Activated CD4-positive, alpha-beta T cell treated with anti-CD3 and anti-CD28 coated beads for 36 hours (primary cell): ENCODE measurements at regions not wholly inside any gene's neighbourhood (a gene's known extent, or its start where the extent isn't known, plus 50 kb on each side); places are given as distances from the start of the nearest gene placed in this dataset.

Source experiments
- ATAC-seq: fragments of 200-7000 bp; cut with Tn5 transposase; one replicate; pipeline ENCODE4 v1.10.0; 2021; ENCODE audit warnings: mild to moderate bottlenecking, moderate library complexity
- CTCF ChIA-PET: fragments of 350-600 bp; sonication (Branson Sonifier 250); formaldehyde crosslinking; loops from one replicate; lab custom pipeline; 2021; ENCODE audit warnings: antibody characterized with exemption; lab: Charles Lee
- POLR2A ChIA-PET: fragments of 350-600 bp; sonication (Branson Sonifier 250); formaldehyde crosslinking; loops from one replicate; lab custom pipeline; 2021; ENCODE audit warnings: antibody characterized with exemption, inconsistent platforms; lab: Charles Lee
- DNase-seq: peaks from one replicate; pipeline ENCODE4 v3.0.0-alpha.2; 2020
- H3K27ac Mint-ChIP-seq: one replicate; pipeline ENCODE4 v1.8.0; 2021; ENCODE audit warnings: mixed read lengths
- H3K27me3 Mint-ChIP-seq: one replicate; pipeline ENCODE4 v1.8.0; 2021; ENCODE audit warnings: mixed read lengths
- H3K36me3 Mint-ChIP-seq: one replicate; pipeline ENCODE4 v1.8.0; 2021; ENCODE audit warnings: low read depth, mixed read lengths
- H3K4me1 Mint-ChIP-seq: one replicate; pipeline ENCODE4 v1.8.0; 2021; ENCODE audit warnings: mixed read lengths
- H3K4me3 Mint-ChIP-seq: one replicate; pipeline ENCODE4 v1.8.0; 2021; ENCODE audit warnings: mild to moderate bottlenecking, moderate library complexity, mixed read lengths
- H3K9me3 Mint-ChIP-seq: one replicate; pipeline ENCODE4 v1.8.0; 2021; ENCODE audit warnings: low read depth, mixed read lengths
- intact Hi-C, 2 experiments: fragments of 100-400 bp; cut with DNase I in 1 of 2; cut with micrococcal nuclease in 1 of 2; formaldehyde crosslinking; loops; one replicate each; pipeline versions ENCODE4 v1.14.2 to v1.15.1; 2022 to 2024; cut with DNase I, micrococcal nuclease

- DNase-seq (no peak), ATAC-seq (no peak)
- CTCF ChIA-PET: interaction anchor here (0.7 kb wide), 1 partner anchor 908 kb away, joined by 3 read pairs; no protein-coding TSS in a partner anchor
- no peak overlapping the region for H3K4me3 Mint-ChIP-seq
- peaks cover 2% of the 10 kb centered on the region for H3K9me3 Mint-ChIP-seq
- POLR2A ChIA-PET: no interaction called here
- H3K27me3 Mint-ChIP-seq: no peaks in the 10 kb centered on the region
- no peaks in the 10 kb centered on the region for H3K4me1 Mint-ChIP-seq
- intact Hi-C loops: no loop called here
- no peak overlapping the region for H3K27ac Mint-ChIP-seq
- no peaks in the 10 kb centered on the region for H3K36me3 Mint-ChIP-seq
Observed at GRCh38 chr16:65895906-65896305, 470.6 kb upstream of the CDH5 start.

GRCh38 chr16:65895486-65895885 lies 471.0 kb upstream of the CDH5 start:
- intact Hi-C loops: no loop called here
- Mint-ChIP-seq H3K4me3 (no peak overlapping the region), H3K36me3 (no peaks in the 10 kb centered on the region), H3K27ac (no peak overlapping the region), H3K27me3 (no peaks in the 10 kb centered on the region), H3K9me3 (peaks cover 2% of the 10 kb centered on the region), H3K4me1 (no peaks in the 10 kb centered on the region)
- ChIA-PET POLR2A (no interaction called here), CTCF (interaction anchor here (0.7 kb wide), 1 partner anchor 907 kb away, joined by 3 read pairs; no protein-coding TSS in a partner anchor)
- ATAC-seq (no peak), DNase-seq (no peak)

DNA sequence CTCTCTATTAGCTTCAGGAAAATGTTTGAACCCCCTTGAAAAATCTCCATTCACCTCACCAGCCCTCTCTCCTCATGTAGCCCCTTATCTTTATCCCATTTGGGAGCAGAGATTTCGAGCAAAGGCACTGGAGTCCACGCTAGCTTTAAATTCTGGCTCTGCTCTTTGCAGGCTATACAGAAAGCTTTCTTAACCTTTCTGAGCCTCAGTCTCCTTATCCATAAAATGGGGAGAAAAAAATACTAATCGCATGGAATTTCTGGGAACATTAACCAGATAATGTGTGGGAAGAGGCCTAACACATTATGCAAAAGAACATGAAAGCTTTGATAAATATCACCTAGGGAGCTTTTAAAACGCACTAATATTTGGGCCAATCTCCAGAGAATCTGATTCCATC lies 476.3 kb upstream of the CDH5 start:
- DNase-seq (no peak), ATAC-seq (no peak)
- H3K27ac Mint-ChIP-seq: no peak overlapping the region
- intact Hi-C loops: no loop called here
- no peaks in the 10 kb centered on the region for H3K4me1 Mint-ChIP-seq
- H3K9me3 Mint-ChIP-seq: peaks cover 2% of the 10 kb centered on the region
- ChIA-PET CTCF (no interaction called here), POLR2A (no interaction called here)
- peaks cover 2% of the 10 kb centered on the region for H3K27me3 Mint-ChIP-seq
- H3K36me3 Mint-ChIP-seq: no peaks in the 10 kb centered on the region
- no peak overlapping the region for H3K4me3 Mint-ChIP-seq

- ATAC-seq (no peak), DNase-seq (no peak)
- no peak overlapping the region for H3K4me3 Mint-ChIP-seq
- no peak overlapping the region for H3K27ac Mint-ChIP-seq
- H3K9me3 Mint-ChIP-seq: peaks cover 2% of the 10 kb centered on the region
- peaks cover 2% of the 10 kb centered on the region for H3K27me3 Mint-ChIP-seq
- intact Hi-C loops: no loop called here
- POLR2A ChIA-PET: no interaction called here
- no peaks in the 10 kb centered on the region for H3K4me1 Mint-ChIP-seq
- CTCF ChIA-PET: no interaction called here
- no peaks in the 10 kb centered on the region for H3K36me3 Mint-ChIP-seq
Observed at GRCh38 chr16:65889533-65889966, 476.9 kb upstream of the CDH5 start.

DNA sequence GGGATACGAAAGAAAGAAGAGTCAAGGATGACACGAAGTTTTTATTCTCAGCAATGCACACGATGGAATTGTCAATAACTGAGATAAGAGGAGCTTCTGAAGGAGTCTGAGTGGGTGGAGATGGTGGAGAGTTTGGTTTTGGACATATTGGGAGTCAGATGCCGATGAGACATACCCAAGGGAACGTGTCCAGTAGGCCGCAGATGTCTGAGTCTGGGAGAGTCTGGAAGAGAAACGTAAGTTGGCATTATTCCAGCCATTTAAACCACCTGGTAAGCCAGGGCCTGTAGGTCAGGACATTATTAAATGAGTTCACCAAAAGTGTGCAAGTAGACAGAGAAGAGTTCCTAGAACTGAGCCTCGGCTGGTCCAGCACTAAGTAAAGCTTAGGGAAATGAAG lies 478.3 kb upstream of the CDH5 start:
- Mint-ChIP-seq H3K36me3 (no peaks in the 10 kb centered on the region), H3K27me3 (peaks cover 2% of the 10 kb centered on the region), H3K4me1 (no peaks in the 10 kb centered on the region), H3K4me3 (no peak overlapping the region), H3K27ac (no peak overlapping the region), H3K9me3 (peaks cover 2% of the 10 kb centered on the region)
- ATAC-seq: no peak
- ChIA-PET CTCF (interaction anchor here (0.7 kb wide), 1 partner anchor 376 kb away, joined by 3 read pairs; no protein-coding TSS in a partner anchor), POLR2A (no interaction called here)
- DNase-seq: no peak
- intact Hi-C loops: no loop called here

DNA sequence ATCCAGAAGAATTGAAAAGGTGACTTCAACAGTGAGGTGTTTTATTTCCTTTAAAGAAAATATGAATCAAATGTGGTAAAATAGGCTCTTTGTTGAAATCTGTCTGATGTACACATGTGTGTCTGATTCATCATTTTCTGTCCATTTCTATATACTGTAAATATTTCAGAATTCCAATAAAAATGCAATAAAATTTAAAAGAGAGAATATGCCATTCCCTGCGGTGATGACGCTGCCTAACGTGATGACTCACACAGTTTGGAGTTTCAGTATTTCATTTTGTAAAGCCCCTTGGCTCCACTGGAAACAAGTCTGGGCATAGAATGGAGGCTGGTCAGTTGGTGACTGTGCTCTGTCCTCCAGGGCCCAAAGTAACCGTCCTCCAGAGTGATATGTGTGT lies 482.5 kb upstream of the CDH5 start:
- ChIA-PET POLR2A (no interaction called here), CTCF (no interaction called here)
- intact Hi-C loops: no loop called here
- Mint-ChIP-seq H3K27me3 (peaks cover 2% of the 10 kb centered on the region), H3K27ac (no peak overlapping the region), H3K9me3 (no peaks in the 10 kb centered on the region), H3K4me3 (no peak overlapping the region), H3K36me3 (no peaks in the 10 kb centered on the region), H3K4me1 (no peaks in the 10 kb centered on the region)
- DNase-seq (no peak), ATAC-seq (no peak)

DNA sequence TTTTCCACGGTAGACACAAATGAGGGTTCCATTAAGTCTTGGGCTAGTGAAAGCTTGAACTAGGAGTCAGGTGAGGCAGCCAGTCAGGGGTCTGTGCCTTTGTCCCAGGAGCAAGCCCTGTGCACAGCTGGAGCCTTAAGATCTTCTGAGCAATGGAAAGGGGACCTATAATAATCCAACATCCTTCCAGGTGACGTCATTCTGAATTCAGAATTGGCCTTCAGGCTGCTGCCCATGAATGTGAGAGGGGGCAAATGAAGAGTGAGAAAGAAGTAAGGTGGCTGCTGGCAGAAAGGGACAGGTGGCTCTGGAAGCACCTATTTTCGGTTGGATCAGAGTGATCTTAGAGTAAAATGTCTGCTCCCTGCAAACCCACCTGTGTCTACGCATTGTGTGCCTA lies 488.1 kb upstream of the CDH5 start:
- ATAC-seq (no peak), DNase-seq (no peak)
- intact Hi-C loops: no loop called here
- Mint-ChIP-seq H3K9me3 (no peaks in the 10 kb centered on the region), H3K27me3 (no peaks in the 10 kb centered on the region), H3K4me1 (no peaks in the 10 kb centered on the region), H3K27ac (no peak overlapping the region), H3K36me3 (no peaks in the 10 kb centered on the region), H3K4me3 (no peak overlapping the region)
- ChIA-PET CTCF (no interaction called here), POLR2A (no interaction called here)

DNA sequence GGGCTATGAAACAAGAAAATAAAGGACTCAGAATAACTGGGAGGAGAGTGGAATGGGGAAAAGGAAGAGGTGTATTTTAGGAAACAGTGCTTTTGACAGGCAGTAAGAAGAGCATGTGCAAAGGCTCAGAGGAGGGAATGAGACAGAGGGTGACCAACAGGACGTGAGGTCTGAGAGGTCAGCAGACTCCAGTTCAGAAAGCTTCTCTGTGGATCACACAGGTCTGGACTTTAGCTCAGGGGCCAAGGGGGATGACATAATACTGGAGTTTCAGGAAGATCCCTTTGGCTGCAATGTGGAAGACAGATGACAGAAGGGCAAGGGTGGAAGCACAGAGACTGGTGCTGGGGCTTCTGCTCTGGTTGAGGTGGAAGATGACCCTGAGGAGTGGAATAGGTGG lies 489.9 kb upstream of the CDH5 start:
- DNase-seq (no peak), ATAC-seq (no peak)
- Mint-ChIP-seq H3K27ac (no peak overlapping the region), H3K27me3 (peaks cover 2% of the 10 kb centered on the region), H3K4me1 (no peaks in the 10 kb centered on the region), H3K36me3 (no peaks in the 10 kb centered on the region), H3K4me3 (no peak overlapping the region), H3K9me3 (no peaks in the 10 kb centered on the region)
- ChIA-PET CTCF (no interaction called here), POLR2A (no interaction called here)
- intact Hi-C loops: no loop called here

GRCh38 chr16:65876056-65876408 lies 490.5 kb upstream of the CDH5 start:
- CTCF ChIA-PET: no interaction called here
- no peak for ATAC-seq
- intact Hi-C loops: no loop called here
- H3K27ac Mint-ChIP-seq: no peak overlapping the region
- POLR2A ChIA-PET: no interaction called here
- H3K4me3 Mint-ChIP-seq: no peak overlapping the region
- peaks cover 2% of the 10 kb centered on the region for H3K27me3 Mint-ChIP-seq
- H3K9me3 Mint-ChIP-seq: no peaks in the 10 kb centered on the region
- no peak for DNase-seq
- no peaks in the 10 kb centered on the region for H3K4me1 Mint-ChIP-seq
- H3K36me3 Mint-ChIP-seq: no peaks in the 10 kb centered on the region

GRCh38 chr16:65875381-65876055 lies 491.0 kb upstream of the CDH5 start:
- intact Hi-C loops: no loop called here
- no peaks in the 10 kb centered on the region for H3K9me3 Mint-ChIP-seq
- ATAC-seq: no peak
- H3K27me3 Mint-ChIP-seq: peaks cover 2% of the 10 kb centered on the region
- no peaks in the 10 kb centered on the region for H3K4me1 Mint-ChIP-seq
- no peaks in the 10 kb centered on the region for H3K36me3 Mint-ChIP-seq
- ChIA-PET CTCF (no interaction called here), POLR2A (no interaction called here)
- no peak overlapping the region for H3K4me3 Mint-ChIP-seq
- no peak for DNase-seq
- no peak overlapping the region for H3K27ac Mint-ChIP-seq

- Mint-ChIP-seq H3K4me1 (no peaks in the 10 kb centered on the region), H3K9me3 (peaks cover 2% of the 10 kb centered on the region), H3K4me3 (no peak overlapping the region), H3K27me3 (peaks cover 2% of the 10 kb centered on the region), H3K27ac (no peak overlapping the region), H3K36me3 (no peaks in the 10 kb centered on the region)
- no peak for DNase-seq
- POLR2A ChIA-PET: no interaction called here
- no peak for ATAC-seq
- CTCF ChIA-PET: no interaction called here
- intact Hi-C loops: no loop called here
Observed at GRCh38 chr16:65869261-65869660, 497.2 kb upstream of the CDH5 start.

DNA sequence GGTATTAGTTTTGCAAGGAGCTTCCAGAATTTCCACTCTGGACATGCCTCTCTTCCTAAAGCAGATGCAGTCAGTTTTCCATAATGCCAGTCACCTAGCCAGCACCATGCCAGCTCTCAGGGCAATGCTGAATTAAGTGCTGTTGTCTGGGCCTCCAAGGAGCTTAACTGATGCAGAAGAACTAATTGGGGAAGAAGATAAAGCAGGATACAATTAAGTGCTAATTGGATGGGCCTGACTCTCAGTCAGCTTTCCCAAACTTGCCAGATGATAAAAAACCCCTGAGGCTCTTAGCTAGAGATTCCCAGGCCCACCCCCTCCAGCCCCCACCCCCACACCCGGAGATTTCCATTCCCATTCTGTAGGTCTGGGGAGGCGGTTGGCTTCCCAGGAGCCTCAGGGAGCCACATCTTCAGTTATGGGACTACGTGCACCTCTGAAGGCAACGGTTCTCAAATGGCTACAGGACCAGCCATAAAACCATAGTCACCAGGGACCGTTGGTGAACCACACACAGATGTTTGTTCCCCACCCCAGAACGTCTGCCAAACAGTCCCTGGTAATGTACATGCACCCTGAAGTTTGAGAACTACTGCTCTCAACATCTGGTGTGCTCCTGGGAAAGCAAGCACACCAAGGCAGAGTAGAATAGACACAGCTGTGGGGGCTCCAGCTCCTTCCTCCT lies 499.1 kb upstream of the CDH5 start:
- no peak for ATAC-seq
- intact Hi-C loops: no loop called here

More for the DNA sequence above, 499.1 kb upstream of the CDH5 start:
- H3K27me3 Mint-ChIP-seq: peaks cover 2% of the 10 kb centered on the region
- ChIA-PET CTCF (no interaction called here), POLR2A (no interaction called here)
- H3K36me3 Mint-ChIP-seq: no peaks in the 10 kb centered on the region
- H3K27ac Mint-ChIP-seq: no peak overlapping the region
- no peak for DNase-seq
- peaks cover 8% of the 10 kb centered on the region for H3K9me3 Mint-ChIP-seq
- no peak overlapping the region for H3K4me3 Mint-ChIP-seq
- H3K4me1 Mint-ChIP-seq: no peaks in the 10 kb centered on the region
